Hepatocyte (in vitro differentiated cells): ENCODE measurements at regions not wholly inside any gene's neighbourhood (a gene's known extent, or its start where the extent isn't known, plus 50 kb on each side); places are given as distances from the start of the nearest gene placed in this dataset.

Experiments
- DNase-seq: peaks from one replicate; pipeline ENCODE4 v3.0.0-alpha.2; 2016; ENCODE audit warnings: low spot score
- H2AFZ ChIP-seq: fragments of 200-600 bp; sonication (generic); 2 replicates; pipeline ENCODE4 v1.6.0; 2016; ENCODE audit warnings: antibody characterized with exemption, mild to moderate bottlenecking
- H3K27ac ChIP-seq: fragments of 200-600 bp; sonication (generic); 2 replicates; pipeline ENCODE4 v1.5.1; 2016; ENCODE audit warnings: mild to moderate bottlenecking
- H3K27me3 ChIP-seq: fragments of 200-600 bp; sonication (generic); 2 replicates; pipeline ENCODE4 v1.6.1; 2016
- H3K36me3 ChIP-seq: fragments of 200-600 bp; sonication (generic); replicated peaks from 2 replicates; pipeline ENCODE4 v1.5.1; 2016; ENCODE audit warnings: low read depth; ENCODE audit not compliant: insufficient read depth
- H3K4me1 ChIP-seq: fragments of 200-600 bp; sonication (generic); 2 replicates; pipeline ENCODE4 v1.5.1; 2016; ENCODE audit warnings: mild to moderate bottlenecking, moderate library complexity; ENCODE audit not compliant: insufficient read depth
- H3K4me2 ChIP-seq: fragments of 200-600 bp; sonication (generic); 2 replicates; pipeline ENCODE4 v1.6.0; 2016
- H3K4me3 ChIP-seq: fragments of 200-600 bp; sonication (generic); 2 replicates; pipeline ENCODE4 v1.5.1; 2016; ENCODE audit warnings: mild to moderate bottlenecking
- H3K79me2 ChIP-seq: fragments of 200-600 bp; sonication (generic); 2 replicates; pipeline ENCODE4 v1.6.0; 2017; ENCODE audit warnings: mild to moderate bottlenecking
- H3K9me2 ChIP-seq: fragments of 200-600 bp; sonication (generic); replicated peaks from 2 replicates; pipeline ENCODE4 v1.6.0; 2017; ENCODE audit warnings: mild to moderate bottlenecking; ENCODE audit not compliant: insufficient read depth
- H3K9me3 ChIP-seq: fragments of 200-600 bp; sonication (generic); 2 replicates; pipeline ENCODE4 v1.5.1; 2016; ENCODE audit warnings: low read depth, mild to moderate bottlenecking
- H4K20me1 ChIP-seq: fragments of 200-600 bp; sonication (generic); 2 replicates; pipeline ENCODE4 v1.6.0; 2016; ENCODE audit warnings: mild to moderate bottlenecking; ENCODE audit not compliant: insufficient read depth, poor library complexity, severe bottlenecking
- EZH2 ChIP-seq: fragments of 200-600 bp; sonication (generic); IDR thresholded peaks from 2 replicates; pipeline ENCODE4 v1.6.1; 2016; ENCODE audit warnings: antibody characterized with exemption, mild to moderate bottlenecking, borderline replicate concordance
- EZH2phosphoT487 ChIP-seq: fragments of 200-600 bp; sonication (generic); IDR thresholded peaks from one replicate; pipeline ENCODE4 v1.6.1; 2018; ENCODE audit warnings: antibody characterized with exemption, mild to moderate bottlenecking, low read depth, moderate library complexity; ENCODE audit not compliant: unreplicated experiment, severe bottlenecking
- WGBS: methylation state at CpG from one replicate; pipeline ENCODE4 v1.1.6; 2016; ENCODE audit warnings: low lambda C conversion rate; ENCODE audit errors: missing lambda C conversion rate; 5-methylcytosine and 5-hydroxymethylcytosine counted together
- TF ChIP-seq, protein P1 (sequence below): fragments of 200-600 bp; sonication (generic); IDR thresholded peaks from 2 replicates; pipeline ENCODE4 v1.5.1; 2016; ENCODE audit warnings: antibody characterized with exemption, mild to moderate bottlenecking; ENCODE audit not compliant: poor library complexity

GRCh38 chr6:16834242-16834641 lies 73.0 kb upstream of the ATXN1 start:
- Histone ChIP-seq H3K36me3 (no peaks in the 10 kb centered on the region), H3K27ac (no peak overlapping the region), H2AFZ (no peak overlapping the region), H3K9me3 (no peaks in the 10 kb centered on the region), H4K20me1 (no peaks in the 10 kb centered on the region), H3K9me2 (no peaks in the 10 kb centered on the region), H3K4me3 (no peak overlapping the region), H3K4me2 (no peak overlapping the region), H3K27me3 (no peaks in the 10 kb centered on the region), H3K4me1 (no peaks in the 10 kb centered on the region), H3K79me2 (no peaks in the 10 kb centered on the region)
- WGBS = 91% methylated on average over 3 of the region's 3 CpGs
- no peak for DNase-seq
- TF ChIP-seq EZH2 (no peak), EZH2phosphoT487 (no peak)
- TF ChIP-seq, protein P1, sequence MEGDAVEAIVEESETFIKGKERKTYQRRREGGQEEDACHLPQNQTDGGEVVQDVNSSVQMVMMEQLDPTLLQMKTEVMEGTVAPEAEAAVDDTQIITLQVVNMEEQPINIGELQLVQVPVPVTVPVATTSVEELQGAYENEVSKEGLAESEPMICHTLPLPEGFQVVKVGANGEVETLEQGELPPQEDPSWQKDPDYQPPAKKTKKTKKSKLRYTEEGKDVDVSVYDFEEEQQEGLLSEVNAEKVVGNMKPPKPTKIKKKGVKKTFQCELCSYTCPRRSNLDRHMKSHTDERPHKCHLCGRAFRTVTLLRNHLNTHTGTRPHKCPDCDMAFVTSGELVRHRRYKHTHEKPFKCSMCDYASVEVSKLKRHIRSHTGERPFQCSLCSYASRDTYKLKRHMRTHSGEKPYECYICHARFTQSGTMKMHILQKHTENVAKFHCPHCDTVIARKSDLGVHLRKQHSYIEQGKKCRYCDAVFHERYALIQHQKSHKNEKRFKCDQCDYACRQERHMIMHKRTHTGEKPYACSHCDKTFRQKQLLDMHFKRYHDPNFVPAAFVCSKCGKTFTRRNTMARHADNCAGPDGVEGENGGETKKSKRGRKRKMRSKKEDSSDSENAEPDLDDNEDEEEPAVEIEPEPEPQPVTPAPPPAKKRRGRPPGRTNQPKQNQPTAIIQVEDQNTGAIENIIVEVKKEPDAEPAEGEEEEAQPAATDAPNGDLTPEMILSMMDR = no peak

GRCh38 chr6:16832721-16833120 lies 71.5 kb upstream of the ATXN1 start:
- Histone ChIP-seq H3K4me1 (no peaks in the 10 kb centered on the region), H4K20me1 (no peaks in the 10 kb centered on the region), H3K4me2 (no peak overlapping the region), H3K27me3 (no peaks in the 10 kb centered on the region), H3K9me3 (no peaks in the 10 kb centered on the region), H3K4me3 (no peak overlapping the region), H3K27ac (no peak overlapping the region), H3K79me2 (no peaks in the 10 kb centered on the region), H3K9me2 (no peaks in the 10 kb centered on the region), H2AFZ (no peak overlapping the region), H3K36me3 (no peaks in the 10 kb centered on the region)
- TF ChIP-seq EZH2phosphoT487 (no peak), EZH2 (no peak)
- TF ChIP-seq, protein P1 = no peak
- 86% methylated on average over 6 of the region's 6 CpGs for WGBS
- no peak for DNase-seq

DNA sequence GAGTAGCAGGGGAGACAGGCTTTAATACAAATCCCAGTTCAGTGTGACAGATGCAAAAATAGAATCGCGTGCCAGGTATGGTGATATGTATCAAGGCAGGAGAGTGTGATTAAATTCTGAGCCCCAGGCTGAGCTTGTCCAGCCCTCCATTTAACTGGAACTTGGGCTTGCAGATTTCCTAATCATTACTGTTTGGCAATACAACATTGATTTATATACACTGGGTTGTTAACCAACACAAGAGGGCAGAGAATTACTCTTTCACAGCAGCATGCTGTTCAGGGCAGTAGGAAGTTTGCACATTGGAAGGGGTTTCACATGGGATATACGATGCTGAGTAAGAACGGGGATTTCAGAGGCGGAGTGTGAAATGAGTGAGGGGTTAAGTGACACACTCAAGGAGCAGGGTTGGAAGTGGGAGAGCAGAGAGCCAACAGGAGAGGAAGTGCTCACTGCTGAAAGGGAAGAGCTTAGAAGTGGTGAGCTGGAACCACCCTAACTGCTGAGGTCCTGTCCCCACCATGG lies 70.8 kb upstream of the ATXN1 start:
- 78% methylated on average over 5 of the region's 5 CpGs for WGBS
- no peaks in the 10 kb centered on the region for H3K4me1 ChIP-seq
- no peaks in the 10 kb centered on the region for H3K9me3 ChIP-seq
- no peak overlapping the region for H3K4me2 ChIP-seq
- H3K4me3 ChIP-seq = no peak overlapping the region
- H3K79me2 ChIP-seq = no peaks in the 10 kb centered on the region
- H3K27me3 ChIP-seq = no peaks in the 10 kb centered on the region
- TF ChIP-seq, protein P1 = no peak
- TF ChIP-seq EZH2 (no peak), EZH2phosphoT487 (no peak)
- no peak overlapping the region for H3K27ac ChIP-seq
- DNase-seq = no peak
- H4K20me1 ChIP-seq = no peaks in the 10 kb centered on the region
- no peak overlapping the region for H2AFZ ChIP-seq
- H3K36me3 ChIP-seq = no peaks in the 10 kb centered on the region
- no peaks in the 10 kb centered on the region for H3K9me2 ChIP-seq

GRCh38 chr6:16831136-16831535 lies 69.9 kb upstream of the ATXN1 start:
- Histone ChIP-seq H3K4me1 (no peaks in the 10 kb centered on the region), H3K9me2 (no peaks in the 10 kb centered on the region), H3K4me3 (no peak overlapping the region), H3K36me3 (no peaks in the 10 kb centered on the region), H4K20me1 (no peaks in the 10 kb centered on the region), H3K4me2 (no peak overlapping the region), H3K27me3 (no peaks in the 10 kb centered on the region), H2AFZ (no peak overlapping the region), H3K79me2 (no peaks in the 10 kb centered on the region), H3K27ac (no peak overlapping the region), H3K9me3 (no peaks in the 10 kb centered on the region)
- whole genome bisulfite sequencing = 95% methylated on average over 8 of the region's 8 CpGs
- DNase-seq = no peak
- TF ChIP-seq EZH2phosphoT487 (no peak), EZH2 (no peak)
- TF ChIP-seq, protein P1 = no peak
